ENCODE measurements at regions not wholly inside any gene's neighbourhood (a gene's known extent, or its start where the extent isn't known, plus 50 kb on each side); places are given as distances from the start of the nearest gene placed in this dataset.

DNA sequence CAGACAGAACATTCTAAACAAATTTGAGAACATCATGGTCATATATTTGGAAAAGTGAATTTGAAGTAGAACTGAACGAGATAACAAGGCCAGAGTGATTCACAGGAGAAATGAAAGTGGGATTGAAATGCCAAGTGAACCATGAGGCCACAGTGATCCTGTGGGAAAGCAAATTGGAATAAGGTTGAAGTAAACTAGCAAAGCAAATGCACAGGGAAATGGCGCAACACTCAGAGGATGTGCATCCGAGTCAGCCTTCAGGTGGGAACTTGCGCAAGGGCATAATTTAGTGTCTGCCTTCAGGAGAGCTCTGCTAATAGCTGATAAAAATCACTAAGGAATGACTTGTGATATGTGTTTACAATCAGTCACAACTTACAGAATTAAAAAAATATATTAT lies 696.6 kb downstream of the LIG4 start:
- Mint-ChIP-seq H3K27me3 (ENCODE audit: low read depth in 2 of 2) (no peaks in the 10 kb centered on the region), H3K4me3 (no peak overlapping the region), H3K36me3 (no peaks in the 10 kb centered on the region), H3K4me1 (no peaks in the 10 kb centered on the region), H3K27ac (no peak overlapping the region), H3K9me3 (peaks cover 5 to 12% of the 10 kb centered on the region in 2 donors)
- no peaks in the 10 kb centered on the region for H3K27me3 ChIP-seq (ENCODE audit: control insufficient read depth, insufficient read depth, low read length)
- intact Hi-C loops (cut with micrococcal nuclease), result no loop called here
- H3K27ac ChIP-seq (ENCODE audit: low read length), result no peak overlapping the region
- H3K9me3 ChIP-seq (ENCODE audit: control insufficient read depth, insufficient read depth, low read length), result no peaks in the 10 kb centered on the region
- H3K36me3 ChIP-seq (ENCODE audit: control insufficient read depth, insufficient read depth, low read length), result no peaks in the 10 kb centered on the region
- no peak overlapping the region for H3K4me3 ChIP-seq (ENCODE audit: low read length)
- no peaks in the 10 kb centered on the region for H3K4me1 ChIP-seq (ENCODE audit: control insufficient read depth, insufficient read depth, low read length)
- WGBS (ENCODE audit: insufficient coverage), result 76% methylated on average over 4 of the region's 4 CpGs
- ATAC-seq (no peak), DNase-seq (no peak)
- TF ChIP-seq, protein P1, sequence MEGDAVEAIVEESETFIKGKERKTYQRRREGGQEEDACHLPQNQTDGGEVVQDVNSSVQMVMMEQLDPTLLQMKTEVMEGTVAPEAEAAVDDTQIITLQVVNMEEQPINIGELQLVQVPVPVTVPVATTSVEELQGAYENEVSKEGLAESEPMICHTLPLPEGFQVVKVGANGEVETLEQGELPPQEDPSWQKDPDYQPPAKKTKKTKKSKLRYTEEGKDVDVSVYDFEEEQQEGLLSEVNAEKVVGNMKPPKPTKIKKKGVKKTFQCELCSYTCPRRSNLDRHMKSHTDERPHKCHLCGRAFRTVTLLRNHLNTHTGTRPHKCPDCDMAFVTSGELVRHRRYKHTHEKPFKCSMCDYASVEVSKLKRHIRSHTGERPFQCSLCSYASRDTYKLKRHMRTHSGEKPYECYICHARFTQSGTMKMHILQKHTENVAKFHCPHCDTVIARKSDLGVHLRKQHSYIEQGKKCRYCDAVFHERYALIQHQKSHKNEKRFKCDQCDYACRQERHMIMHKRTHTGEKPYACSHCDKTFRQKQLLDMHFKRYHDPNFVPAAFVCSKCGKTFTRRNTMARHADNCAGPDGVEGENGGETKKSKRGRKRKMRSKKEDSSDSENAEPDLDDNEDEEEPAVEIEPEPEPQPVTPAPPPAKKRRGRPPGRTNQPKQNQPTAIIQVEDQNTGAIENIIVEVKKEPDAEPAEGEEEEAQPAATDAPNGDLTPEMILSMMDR (IDR thresholded peaks at IDR 0.05), result no peak

DNA sequence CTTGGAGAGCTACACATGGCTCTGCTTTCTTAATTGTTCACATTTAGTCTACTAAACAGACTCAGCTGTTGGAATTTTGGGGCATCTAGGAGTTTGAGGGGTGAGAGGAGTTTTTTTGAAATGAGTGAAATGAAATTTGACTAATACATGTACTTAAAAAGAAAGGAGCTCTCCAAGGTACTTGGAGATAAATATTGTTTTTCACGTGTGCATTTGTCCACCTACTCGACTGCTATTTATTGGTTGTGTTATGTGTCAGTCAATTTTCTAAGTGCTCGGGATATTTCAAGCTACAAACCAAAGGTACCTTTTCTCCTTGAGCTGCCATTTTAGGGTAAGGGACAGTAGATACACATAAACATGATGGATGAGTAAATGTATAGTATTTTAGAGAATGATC lies 697.0 kb downstream of the LIG4 start:
- H3K9me3 Mint-ChIP-seq, result peaks cover 5 to 12% of the 10 kb centered on the region in 2 donors
- no peaks in the 10 kb centered on the region for H3K27me3 Mint-ChIP-seq (ENCODE audit: low read depth in 2 of 2)
- no peaks in the 10 kb centered on the region for H3K36me3 Mint-ChIP-seq
- Histone ChIP-seq H3K9me3 (ENCODE audit: control insufficient read depth, insufficient read depth, low read length) (no peaks in the 10 kb centered on the region), H3K4me3 (ENCODE audit: low read length) (no peak overlapping the region), H3K36me3 (ENCODE audit: control insufficient read depth, insufficient read depth, low read length) (no peaks in the 10 kb centered on the region), H3K27me3 (ENCODE audit: control insufficient read depth, insufficient read depth, low read length) (no peaks in the 10 kb centered on the region), H3K4me1 (ENCODE audit: control insufficient read depth, insufficient read depth, low read length) (no peaks in the 10 kb centered on the region), H3K27ac (ENCODE audit: low read length) (no peak overlapping the region)
- H3K4me1 Mint-ChIP-seq, result no peaks in the 10 kb centered on the region
- TF ChIP-seq, protein P1 (IDR thresholded peaks at IDR 0.05), result no peak
- no peak overlapping the region for H3K4me3 Mint-ChIP-seq
- WGBS (ENCODE audit: insufficient coverage), result 83% methylated on average over 3 of the region's 3 CpGs
- DNase-seq, result no peak
- intact Hi-C loops (cut with micrococcal nuclease), result no loop called here
- no peak for ATAC-seq
- no peak overlapping the region for H3K27ac Mint-ChIP-seq

DNA sequence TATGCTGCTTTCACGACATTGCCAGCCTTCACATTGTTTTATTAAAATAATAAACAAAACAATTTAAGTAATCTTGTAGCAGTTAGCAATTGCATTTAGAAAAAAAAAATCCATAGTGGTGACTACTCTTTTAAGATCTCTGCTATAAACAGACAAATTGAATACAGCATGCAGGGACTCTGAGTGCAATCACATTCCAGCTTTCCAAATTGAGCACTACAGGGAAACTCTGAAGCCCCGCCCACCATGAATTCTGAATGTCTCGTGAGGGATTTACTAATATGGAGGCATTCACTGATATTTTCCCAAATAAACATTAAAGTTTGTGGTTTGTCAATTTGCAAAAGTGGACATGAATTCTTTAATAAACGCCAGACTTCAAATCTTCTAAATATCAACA lies 698.8 kb downstream of the LIG4 start:
- Histone ChIP-seq H3K4me3 (ENCODE audit: low read length) (no peak overlapping the region), H3K4me1 (ENCODE audit: control insufficient read depth, insufficient read depth, low read length) (no peaks in the 10 kb centered on the region), H3K27ac (ENCODE audit: low read length) (no peak overlapping the region), H3K9me3 (ENCODE audit: control insufficient read depth, insufficient read depth, low read length) (no peaks in the 10 kb centered on the region), H3K36me3 (ENCODE audit: control insufficient read depth, insufficient read depth, low read length) (no peaks in the 10 kb centered on the region), H3K27me3 (ENCODE audit: control insufficient read depth, insufficient read depth, low read length) (no peaks in the 10 kb centered on the region)
- H3K27me3 Mint-ChIP-seq (ENCODE audit: low read depth in 2 of 2), result no peaks in the 10 kb centered on the region
- no peak overlapping the region for H3K27ac Mint-ChIP-seq
- 100% methylated on average over 1 of the region's 4 CpGs for WGBS (ENCODE audit: insufficient coverage)
- TF ChIP-seq, protein P1 (IDR thresholded peaks at IDR 0.05), result no peak
- no peaks in the 10 kb centered on the region for H3K36me3 Mint-ChIP-seq
- peaks cover 5 to 6% of the 10 kb centered on the region in 2 donors for H3K9me3 Mint-ChIP-seq
- intact Hi-C loops (cut with micrococcal nuclease), result no loop called here
- no peaks in the 10 kb centered on the region for H3K4me1 Mint-ChIP-seq
- H3K4me3 Mint-ChIP-seq, result no peak overlapping the region
- DNase-seq, result no peak
- no peak for ATAC-seq

DNA sequence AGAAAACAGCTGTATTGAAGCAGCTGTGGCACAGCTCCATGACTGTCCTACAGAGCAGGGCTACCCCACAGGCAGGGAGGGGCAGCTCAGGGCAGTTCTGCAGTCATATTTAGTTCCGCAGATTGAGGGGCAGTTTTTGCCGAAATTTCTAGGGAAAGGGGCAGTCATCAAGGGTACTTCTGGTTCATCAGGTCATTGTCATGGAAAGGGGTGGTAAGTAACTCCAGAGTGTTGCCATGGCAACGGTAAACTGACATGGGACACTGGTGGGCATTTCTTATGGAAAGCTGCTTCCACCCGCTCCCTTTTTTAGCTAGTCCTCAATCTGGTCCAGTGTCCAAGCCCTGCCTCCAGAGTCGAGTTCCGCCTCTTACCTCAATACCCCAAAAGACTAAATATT lies 702.8 kb downstream of the LIG4 start:
- Histone ChIP-seq H3K9me3 (ENCODE audit: control insufficient read depth, insufficient read depth, low read length) (no peaks in the 10 kb centered on the region), H3K4me1 (ENCODE audit: control insufficient read depth, insufficient read depth, low read length) (no peaks in the 10 kb centered on the region), H3K27me3 (ENCODE audit: control insufficient read depth, insufficient read depth, low read length) (no peaks in the 10 kb centered on the region), H3K27ac (ENCODE audit: low read length) (no peak overlapping the region), H3K36me3 (ENCODE audit: control insufficient read depth, insufficient read depth, low read length) (no peaks in the 10 kb centered on the region), H3K4me3 (ENCODE audit: low read length) (no peak overlapping the region)
- peaks cover 0 to 12% of the 10 kb centered on the region in 2 donors for H3K9me3 Mint-ChIP-seq
- H3K27ac Mint-ChIP-seq, result no peak overlapping the region
- H3K4me3 Mint-ChIP-seq, result no peak overlapping the region
- intact Hi-C loops (cut with micrococcal nuclease), result no loop called here
- WGBS (ENCODE audit: insufficient coverage), result 84% methylated on average over 6 of the region's 6 CpGs
- TF ChIP-seq, protein P1 (IDR thresholded peaks at IDR 0.05), result no peak
- H3K27me3 Mint-ChIP-seq (ENCODE audit: low read depth in 2 of 2), result no peaks in the 10 kb centered on the region
- H3K36me3 Mint-ChIP-seq, result no peaks in the 10 kb centered on the region
- DNase-seq (no peak), ATAC-seq (no peak)
- no peaks in the 10 kb centered on the region for H3K4me1 Mint-ChIP-seq

Measured in natural killer cell (primary cell).